Small intestine (tissue), 7 donors: ENCODE measurements at regions not wholly inside any gene's neighbourhood (a gene's known extent, or its start where the extent isn't known, plus 50 kb on each side); places are given as distances from the start of the nearest gene placed in this dataset.
A peak's percentile ranks its signal among the peaks of the same experiment; 100 is the strongest.
"Not testable (repeated sequence)": the region's sequence is repeated elsewhere in the genome, so short reads cannot be mapped to it uniquely, and the experiment has no call there.

Experiments used
- DNase-seq, 2 donors: peaks; one replicate each; pipeline versions ENCODE4 v3.0.0 to v3.0.0-alpha.2; 2013
- FAIRE-seq: peaks from 2 replicates; lab custom pipeline; 2012; peaks lifted over from hg19 to GRCh38; lab: Jason Lieb, UNC
- H3K27ac ChIP-seq, 3 donors: one replicate each; pipeline ENCODE4 v1.5.1; 2013; ENCODE audit warnings: low read length in 2 of 3, mild to moderate bottlenecking in 2 of 3, control low read depth in 1 of 3, inconsistent platforms in 1 of 3, low read depth in 1 of 3, moderate library complexity in 1 of 3
- H3K27me3 ChIP-seq, 3 donors: one replicate each; pipeline ENCODE4 v1.6.1; 2013; ENCODE audit warnings: low read length in 3 of 3, inconsistent platforms in 1 of 3; ENCODE audit not compliant: control insufficient read depth in 3 of 3, insufficient read depth in 3 of 3
- H3K36me3 ChIP-seq, 3 donors: one replicate each; pipeline ENCODE4 v1.6.1; 2013; ENCODE audit warnings: low read length in 3 of 3, inconsistent platforms in 1 of 3, low read depth in 1 of 3, mild to moderate bottlenecking in 1 of 3, moderate library complexity in 1 of 3; ENCODE audit not compliant: control insufficient read depth in 3 of 3, insufficient read depth in 2 of 3
- H3K4me1 ChIP-seq, 3 donors: one replicate each; pipeline ENCODE4 v1.6.1; 2013; ENCODE audit warnings: low read length in 2 of 3, inconsistent platforms in 1 of 3, low read depth in 1 of 3, mild to moderate bottlenecking in 1 of 3, moderate library complexity in 1 of 3; ENCODE audit not compliant: control insufficient read depth in 3 of 3, insufficient read depth in 2 of 3
- H3K4me3 ChIP-seq, 3 donors: one replicate each; pipeline ENCODE4 v1.5.1; 2013; ENCODE audit warnings: low read length in 3 of 3, control low read depth in 1 of 3, inconsistent platforms in 1 of 3, low read depth in 1 of 3, mild to moderate bottlenecking in 1 of 3, moderate library complexity in 1 of 3
- H3K9me3 ChIP-seq, 2 donors: one replicate each; pipeline ENCODE4 v1.6.1; 2013; ENCODE audit warnings: low read depth in 1 of 2, low read length in 1 of 2; ENCODE audit not compliant: control insufficient read depth in 2 of 2, insufficient read depth in 1 of 2
- WGBS, 3 donors: extraction: QIAGEN DNeasy Blood & Tissue Kit; methylation state at CpG; one replicate each; pipeline ENCODE4 v1.1.7; 2013; 5-methylcytosine and 5-hydroxymethylcytosine counted together
- donor health status: healthy with polysubstance abuse.
- donor health status: control.
- donor health status: control.
- donor health status: Bipolar disorder and iron deficiency.
- donor health status: healthy.

DNA sequence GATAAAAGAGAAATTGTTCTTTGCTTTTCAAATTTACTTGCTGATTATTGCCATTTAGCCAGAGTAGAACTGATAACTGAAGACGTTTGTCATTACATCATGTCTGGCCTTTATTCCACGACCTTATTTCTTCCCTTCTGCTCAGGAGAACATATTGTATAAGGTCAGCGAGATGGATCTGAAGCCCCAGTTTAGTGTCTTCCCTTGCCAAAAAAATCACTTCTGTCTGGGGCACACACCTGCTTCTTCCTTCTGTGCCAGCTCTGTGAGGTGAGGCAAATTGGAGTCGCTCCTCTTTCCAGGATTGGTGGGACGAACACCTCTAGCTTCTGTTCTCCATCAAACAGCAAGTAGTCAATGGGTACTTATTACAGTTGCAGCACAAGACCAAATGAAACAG is 250.3 kb upstream of the CRBN start:
- FAIRE-seq (no peak), DNase-seq (no peak)
- H3K9me3 ChIP-seq: no peaks in the 10 kb centered on the region
- WGBS, 3 donors: 58 to 65% (median 59%) methylated on average over 5 of the region's 5 CpGs
- H3K27ac ChIP-seq: no peak overlapping the region
- peaks cover 0 to 2% (median 0%) of the 10 kb centered on the region in 3 donors for H3K27me3 ChIP-seq
- no peaks in the 10 kb centered on the region for H3K4me1 ChIP-seq
- no peaks in the 10 kb centered on the region for H3K36me3 ChIP-seq
- no peak overlapping the region for H3K4me3 ChIP-seq

DNA sequence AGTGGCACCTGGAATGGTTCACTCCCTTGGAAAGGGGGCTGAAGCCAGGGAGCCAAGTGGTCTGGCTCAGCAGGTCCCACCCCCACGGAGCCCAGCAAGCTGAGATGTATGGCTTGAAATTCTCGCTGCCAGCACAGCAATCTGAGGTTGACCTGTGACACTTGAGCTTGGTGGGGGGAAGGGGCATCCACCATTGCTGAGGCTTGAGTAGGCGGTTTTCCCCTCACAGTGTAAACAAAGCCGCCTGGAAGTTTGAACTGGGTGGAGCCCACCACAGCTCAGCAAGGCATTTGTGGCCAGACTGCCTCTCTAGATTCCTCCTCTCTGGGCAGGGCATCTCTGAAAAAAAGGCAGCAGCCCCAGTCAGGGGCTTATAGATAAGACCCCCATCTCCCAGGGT is 228.2 kb upstream of the CRBN start:
- H3K36me3 ChIP-seq, H3K4me3 ChIP-seq, FAIRE-seq, H3K27ac ChIP-seq, H3K4me1 ChIP-seq, H3K27me3 ChIP-seq, H3K9me3 ChIP-seq: not testable (repeated sequence)
- WGBS, 3 donors: 35 to 40% (median 37%) methylated on average over 4 of the region's 4 CpGs
- peak in 1 of 2 donors; percentile 1 for DNase-seq

DNA sequence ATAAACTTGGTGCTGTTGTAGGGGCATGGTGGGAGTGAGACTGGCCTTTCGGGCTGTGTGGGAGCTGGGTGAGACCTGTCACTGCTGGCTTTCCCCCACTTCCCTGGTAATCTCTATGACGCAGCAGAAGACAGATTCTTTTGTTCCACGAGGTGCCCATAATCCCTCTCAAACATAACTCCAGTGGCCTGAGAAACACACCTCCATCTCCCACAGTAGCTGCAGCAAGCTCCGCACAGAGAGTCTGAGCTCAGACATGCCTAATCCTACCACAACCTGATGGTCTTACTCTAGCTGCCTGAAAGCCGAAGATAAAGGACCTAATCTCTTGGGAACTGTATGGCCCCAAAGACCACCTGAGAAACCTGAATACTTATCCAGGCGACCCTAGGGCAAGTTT is 225.6 kb upstream of the CRBN start:
- Histone ChIP-seq H3K27ac (no peak overlapping the region), H3K9me3 (peaks cover 0 to 22% of the 10 kb centered on the region in 2 donors), H3K36me3 (no peaks in the 10 kb centered on the region), H3K27me3 (no peaks in the 10 kb centered on the region), H3K4me1 (no peaks in the 10 kb centered on the region), H3K4me3 (no peak overlapping the region)
- no peak for DNase-seq
- 71 to 78% (median 71%) methylated on average over 6 of the region's 6 CpGs for WGBS, 3 donors
- no peak for FAIRE-seq

DNA sequence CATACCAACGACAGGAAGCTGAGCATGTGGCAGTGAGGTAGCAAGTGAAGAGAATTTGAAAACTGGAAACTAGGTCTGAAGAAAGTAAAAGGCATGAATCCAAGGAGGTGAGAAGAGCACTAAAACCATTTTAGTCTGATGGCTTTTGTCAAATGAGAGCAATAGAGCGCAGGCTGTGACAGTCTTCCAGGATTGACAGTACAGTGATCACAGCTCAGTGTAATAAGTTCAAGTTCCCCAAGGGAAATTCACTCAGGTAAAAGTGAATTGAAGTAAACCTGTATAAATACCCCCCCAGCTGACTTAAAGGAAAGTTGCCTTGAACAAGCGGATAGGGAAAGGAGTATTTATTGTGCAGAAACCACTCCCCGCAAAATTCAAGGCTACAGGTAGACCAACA is 224.2 kb upstream of the CRBN start:
- DNase-seq (no peak), FAIRE-seq (no peak)
- H3K36me3 ChIP-seq: no peaks in the 10 kb centered on the region
- no peaks in the 10 kb centered on the region for H3K27me3 ChIP-seq
- H3K27ac ChIP-seq: no peak overlapping the region
- H3K4me1 ChIP-seq: no peaks in the 10 kb centered on the region
- 84 to 85% (median 85%) methylated on average over 4 of the region's 4 CpGs for WGBS, 3 donors
- H3K9me3 ChIP-seq: peaks cover 0 to 25% of the 10 kb centered on the region in 2 donors
- H3K4me3 ChIP-seq: no peak overlapping the region

DNA sequence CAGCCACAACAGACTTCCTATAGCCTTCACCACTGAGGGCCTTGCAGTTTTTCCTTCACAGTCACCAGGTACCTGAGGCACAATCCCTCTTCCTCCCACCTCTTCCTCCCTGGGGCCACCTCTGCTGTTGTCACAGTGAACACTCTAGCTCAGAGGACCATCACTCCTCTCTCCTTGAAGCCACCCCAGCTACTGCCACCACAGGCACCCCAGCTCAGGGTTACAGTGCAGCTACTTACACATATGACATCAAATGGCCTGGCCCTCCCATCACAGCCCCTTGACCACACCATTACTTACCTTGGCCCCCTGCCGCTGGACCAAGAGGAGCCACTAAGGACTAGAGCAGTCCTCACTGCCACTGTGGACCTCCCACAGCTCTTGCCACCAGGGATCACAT is 213.5 kb upstream of the CRBN start:
- Histone ChIP-seq H3K4me3 (no peak overlapping the region), H3K9me3 (peaks cover 0 to 2% of the 10 kb centered on the region in 2 donors), H3K27ac (no peak overlapping the region), H3K4me1 (no peaks in the 10 kb centered on the region), H3K36me3 (no peaks in the 10 kb centered on the region), H3K27me3 (no peaks in the 10 kb centered on the region)
- WGBS, 3 donors: 88 to 100% (median 96%) methylated on average over 1 of the region's 1 CpG
- FAIRE-seq (no peak), DNase-seq (no peak)

DNA sequence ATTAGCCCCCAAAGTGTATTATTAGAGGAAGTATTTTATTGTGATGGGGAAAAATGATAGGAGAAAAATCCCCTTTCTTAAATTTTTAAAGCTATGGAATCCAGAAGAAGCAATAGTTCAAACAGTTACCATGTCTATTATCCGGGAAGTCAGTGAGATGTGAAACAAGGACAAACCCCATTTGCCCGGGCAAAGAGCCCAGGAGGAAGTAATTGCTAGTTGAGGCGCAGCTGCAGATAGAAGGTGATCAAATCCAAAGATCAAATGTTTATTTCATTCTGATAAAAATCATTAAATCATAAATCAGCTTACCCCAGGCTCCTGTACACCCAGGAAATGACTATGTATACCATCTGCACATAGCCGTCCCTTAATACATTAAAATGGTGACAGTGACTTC is 204.0 kb upstream of the CRBN start:
- 19 to 47% (median 29%) methylated on average over 4 of the region's 4 CpGs for WGBS, 3 donors
- H3K4me3 ChIP-seq: no peak overlapping the region
- H3K27ac ChIP-seq: no peak overlapping the region
- FAIRE-seq (no peak), DNase-seq (peak in 1 of 2 donors; percentile 68)
- no peaks in the 10 kb centered on the region for H3K4me1 ChIP-seq
- no peaks in the 10 kb centered on the region for H3K36me3 ChIP-seq
- no peaks in the 10 kb centered on the region for H3K9me3 ChIP-seq
- H3K27me3 ChIP-seq: no peaks in the 10 kb centered on the region

DNA sequence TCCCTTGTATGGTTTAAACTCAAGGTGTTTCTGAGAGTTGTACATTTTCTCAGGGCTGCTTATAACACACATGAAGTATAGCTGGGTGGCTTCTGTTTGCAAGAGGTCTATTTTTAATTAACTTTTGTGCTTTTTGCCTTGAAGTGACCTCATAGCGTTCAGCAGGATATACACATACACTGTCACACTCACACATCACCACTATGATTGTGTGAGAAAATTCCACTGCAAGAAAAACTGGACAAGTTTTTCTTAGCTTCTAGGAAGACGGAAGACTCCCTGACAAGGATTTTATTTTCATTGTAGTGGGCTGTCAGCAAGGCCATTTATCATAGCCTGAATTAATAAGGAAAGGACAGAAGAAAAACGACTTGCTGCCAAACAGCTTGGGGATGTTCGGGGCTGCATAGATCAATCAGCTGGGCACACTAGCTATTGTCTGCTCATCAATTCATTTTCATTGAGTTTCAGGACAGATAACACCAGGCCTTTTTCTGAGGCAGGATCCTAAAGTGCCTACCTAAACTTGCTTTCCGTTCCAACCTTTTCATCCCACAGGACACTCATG is 192.8 kb upstream of the CRBN start:
- H3K36me3 ChIP-seq: no peaks in the 10 kb centered on the region
- no peaks in the 10 kb centered on the region for H3K4me1 ChIP-seq
- H3K4me3 ChIP-seq: no peak overlapping the region
- no peaks in the 10 kb centered on the region for H3K27me3 ChIP-seq
- no peaks in the 10 kb centered on the region for H3K9me3 ChIP-seq
- 53 to 68% (median 56%) methylated on average over 5 of the region's 5 CpGs for WGBS, 3 donors
- DNase-seq: no peak
- no peak for FAIRE-seq
- no peak overlapping the region for H3K27ac ChIP-seq

DNA sequence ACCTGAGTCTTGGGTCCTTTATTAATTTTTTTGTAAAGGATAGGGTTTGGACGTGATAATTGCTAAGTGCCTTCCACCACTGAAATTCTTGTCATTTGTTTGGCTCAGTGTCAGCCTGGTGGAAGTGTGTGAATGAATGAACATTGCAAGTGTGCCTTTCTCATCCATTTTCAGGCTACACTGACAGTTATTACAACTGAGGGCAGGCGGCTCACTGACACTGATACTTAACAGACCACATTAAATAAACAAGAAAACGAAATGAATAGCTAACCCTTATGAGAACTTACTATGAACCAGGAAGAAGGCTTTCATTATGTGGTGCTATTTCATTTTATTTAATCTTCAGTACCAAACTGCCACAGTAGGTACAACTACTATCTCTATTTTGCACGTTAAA is 188.8 kb upstream of the CRBN start:
- FAIRE-seq: no peak
- Histone ChIP-seq H3K27ac (no peak overlapping the region), H3K36me3 (no peaks in the 10 kb centered on the region), H3K4me3 (no peak overlapping the region), H3K27me3 (no peaks in the 10 kb centered on the region), H3K4me1 (no peaks in the 10 kb centered on the region), H3K9me3 (no peaks in the 10 kb centered on the region)
- DNase-seq: no peak
- WGBS, 3 donors: 39 to 55% (median 45%) methylated on average over 4 of the region's 4 CpGs

DNA sequence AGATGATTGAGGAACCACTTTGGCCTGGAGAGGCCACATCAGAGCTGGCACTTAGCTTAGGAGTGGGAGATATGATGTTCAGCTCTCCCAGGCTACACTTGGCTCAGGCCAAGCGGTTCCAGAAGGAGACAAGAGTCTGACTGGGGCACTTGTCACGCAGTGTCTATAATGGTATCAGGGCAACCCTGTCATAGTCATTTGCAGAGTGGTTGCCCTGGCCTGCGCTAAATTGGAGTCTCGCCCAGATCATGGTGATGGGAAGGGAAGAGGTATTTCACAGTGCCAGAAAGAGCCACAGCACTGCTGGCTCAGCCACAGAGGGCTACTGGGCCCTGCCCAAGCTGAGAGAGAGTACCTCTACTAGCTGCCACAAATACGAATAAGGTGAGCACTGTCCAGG is 186.9 kb upstream of the CRBN start:
- no peak overlapping the region for H3K4me3 ChIP-seq
- H3K4me1 ChIP-seq: no peaks in the 10 kb centered on the region
- H3K27me3 ChIP-seq: no peaks in the 10 kb centered on the region
- no peaks in the 10 kb centered on the region for H3K9me3 ChIP-seq
- FAIRE-seq (no peak), DNase-seq (no peak)
- no peaks in the 10 kb centered on the region for H3K36me3 ChIP-seq
- H3K27ac ChIP-seq: no peak overlapping the region
- 84 to 88% (median 85%) methylated on average over 5 of the region's 5 CpGs for WGBS, 3 donors
